ENCODE measurements at regions not wholly inside any gene's neighbourhood (a gene's known extent, or its start where the extent isn't known, plus 50 kb on each side); places are given as distances from the start of the nearest gene placed in this dataset.

DNA sequence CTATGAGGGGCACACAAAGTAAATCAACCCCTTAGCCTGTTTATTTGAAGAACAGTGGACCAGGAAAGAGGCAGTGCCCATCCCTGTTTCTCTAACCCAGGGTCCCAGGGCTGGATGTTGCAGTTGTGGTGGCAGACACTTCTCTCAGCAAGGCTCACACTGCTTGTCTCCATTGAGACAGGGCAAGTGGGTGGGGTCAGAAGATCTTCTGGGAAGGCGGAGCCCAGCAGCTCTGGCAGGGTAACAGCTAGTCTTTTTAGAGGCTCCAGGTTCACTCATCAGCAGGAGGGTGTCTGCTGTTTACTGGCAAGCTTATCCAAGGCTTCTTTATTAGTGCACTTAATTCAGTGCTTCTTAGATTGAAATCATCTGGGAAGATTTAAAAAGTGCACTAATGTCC is 659.8 kb upstream of the DIPK2B start:
- no peak for DNase-seq

DNA sequence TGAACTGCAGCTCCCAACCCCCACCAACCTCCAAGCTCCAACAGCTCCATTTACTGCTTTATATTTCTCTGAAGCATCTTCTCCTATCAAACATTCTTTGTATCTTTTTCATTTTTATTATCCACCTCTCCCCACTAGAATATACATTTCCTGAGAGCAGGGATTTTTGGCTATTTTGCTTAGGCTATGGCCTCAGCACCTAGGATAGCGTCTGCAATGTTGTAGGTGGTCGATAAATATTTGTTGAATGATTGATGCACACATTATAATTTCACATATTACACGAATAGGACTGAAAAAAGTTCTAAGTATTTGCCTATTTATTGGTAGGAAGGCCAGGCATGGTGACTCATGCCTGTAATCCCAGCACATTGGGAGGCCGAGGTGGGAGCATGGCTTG is 658.7 kb upstream of the DIPK2B start:
- no peak for DNase-seq

DNA sequence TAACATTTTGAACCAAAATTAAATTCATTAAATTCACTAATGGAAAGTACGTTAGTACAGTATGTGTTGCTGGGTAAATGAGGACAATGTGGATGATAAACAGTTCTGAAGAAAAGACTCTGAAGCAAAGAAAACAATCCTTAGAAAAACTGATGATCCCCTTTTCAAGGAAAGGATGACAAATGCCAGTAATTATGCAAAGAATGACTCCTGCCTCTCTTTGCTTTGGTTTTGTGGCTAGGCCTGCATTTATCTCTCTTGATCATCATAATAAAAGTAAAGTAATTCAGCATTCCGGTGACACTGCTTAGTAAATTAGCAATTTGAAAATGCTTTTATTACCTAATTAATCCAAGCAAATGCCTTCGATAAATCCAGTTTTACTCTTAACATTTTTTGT is 652.2 kb upstream of the DIPK2B start:
- DNase-seq: no peak

DNA sequence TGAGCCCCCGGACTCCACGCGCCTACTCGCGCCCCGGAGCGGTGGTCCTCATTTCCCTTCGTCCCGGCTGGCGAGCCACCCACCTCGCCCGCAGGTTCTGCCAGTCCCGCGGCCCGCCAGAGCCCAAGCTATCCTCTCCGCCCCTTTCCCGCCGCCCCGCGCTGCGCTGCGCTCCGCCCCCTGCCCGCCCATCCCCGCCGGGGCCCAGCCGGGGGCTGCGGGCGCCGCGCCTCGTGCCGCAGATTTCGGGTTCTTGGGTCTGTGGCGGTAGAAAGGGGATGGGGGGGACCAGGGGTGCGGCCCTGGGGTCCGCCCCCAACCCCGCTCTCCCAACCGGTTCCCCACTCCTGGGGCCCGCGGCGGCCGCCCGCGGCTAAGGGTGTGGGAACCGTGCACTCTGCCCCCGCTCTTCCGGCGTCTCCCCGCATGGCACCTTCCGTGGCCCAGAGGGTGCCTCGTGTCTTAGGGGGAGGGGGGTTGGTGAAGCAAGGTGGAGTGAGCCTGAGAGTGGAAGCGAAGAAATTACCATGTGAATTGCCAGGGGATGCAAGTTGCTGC is 650.8 kb upstream of the DIPK2B start:
- DNase-seq: peak; percentile 32

DNA sequence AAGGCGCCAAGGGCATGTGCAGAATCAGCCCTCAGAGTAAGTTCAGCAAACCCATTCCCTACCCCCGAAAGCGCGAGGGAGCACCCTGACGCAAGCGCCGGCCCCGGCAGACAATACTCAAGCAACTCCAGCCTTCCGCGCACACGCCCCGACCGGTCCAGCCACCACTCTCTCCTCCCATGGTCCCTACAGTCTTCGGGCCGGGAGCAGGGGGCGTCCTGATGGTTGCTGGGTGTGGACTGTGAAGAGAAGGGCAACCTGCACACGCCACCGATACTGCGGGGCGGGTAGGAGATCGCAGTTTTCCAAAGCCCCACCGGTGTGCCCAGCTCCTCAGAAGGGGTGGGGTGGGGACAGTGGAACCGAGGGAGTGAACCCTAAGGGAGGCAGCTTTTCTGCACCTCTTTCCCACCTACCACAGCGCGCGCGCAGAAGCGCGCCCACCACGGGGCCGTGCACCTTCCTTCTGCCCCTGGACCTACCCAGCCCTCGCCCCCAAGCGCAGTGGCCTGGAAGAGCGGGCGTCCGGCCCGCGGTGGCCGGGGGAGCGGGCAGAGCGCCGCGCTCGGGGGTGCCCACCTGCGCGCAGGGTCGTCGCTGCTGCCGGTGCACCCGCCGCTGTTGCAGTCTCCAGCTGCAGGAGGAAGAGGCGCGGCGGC is 650.2 kb upstream of the DIPK2B start:
- DNase-seq: peak; percentile 4

DNA sequence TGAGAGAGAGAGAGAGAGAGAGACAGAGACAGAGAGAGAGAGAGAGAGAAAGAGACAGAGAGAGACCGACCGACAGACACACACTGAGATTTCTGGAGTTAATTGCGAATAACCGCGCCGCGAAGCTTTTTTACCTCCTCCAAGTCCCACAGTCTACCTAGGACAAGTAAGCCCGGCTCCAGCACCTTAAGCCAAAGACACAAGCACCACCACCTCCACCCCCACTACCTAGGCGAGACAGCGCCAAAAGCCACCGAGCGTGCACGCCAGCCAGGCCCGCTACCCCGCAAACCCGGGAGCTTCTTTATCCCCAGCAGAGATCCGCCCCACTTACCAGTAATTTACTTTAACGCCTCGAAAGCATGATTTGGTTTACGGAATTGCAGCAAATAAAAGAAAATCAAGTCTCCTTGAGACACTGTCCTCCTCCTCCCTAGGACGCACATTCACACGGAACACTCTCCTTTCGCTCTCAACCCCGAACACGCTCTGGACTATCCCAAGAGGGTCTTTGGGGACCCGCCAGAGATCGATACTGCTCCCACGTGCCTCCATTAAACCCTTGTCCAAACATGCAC is 649.6 kb upstream of the DIPK2B start:
- peak; percentile 11 for DNase-seq

DNA sequence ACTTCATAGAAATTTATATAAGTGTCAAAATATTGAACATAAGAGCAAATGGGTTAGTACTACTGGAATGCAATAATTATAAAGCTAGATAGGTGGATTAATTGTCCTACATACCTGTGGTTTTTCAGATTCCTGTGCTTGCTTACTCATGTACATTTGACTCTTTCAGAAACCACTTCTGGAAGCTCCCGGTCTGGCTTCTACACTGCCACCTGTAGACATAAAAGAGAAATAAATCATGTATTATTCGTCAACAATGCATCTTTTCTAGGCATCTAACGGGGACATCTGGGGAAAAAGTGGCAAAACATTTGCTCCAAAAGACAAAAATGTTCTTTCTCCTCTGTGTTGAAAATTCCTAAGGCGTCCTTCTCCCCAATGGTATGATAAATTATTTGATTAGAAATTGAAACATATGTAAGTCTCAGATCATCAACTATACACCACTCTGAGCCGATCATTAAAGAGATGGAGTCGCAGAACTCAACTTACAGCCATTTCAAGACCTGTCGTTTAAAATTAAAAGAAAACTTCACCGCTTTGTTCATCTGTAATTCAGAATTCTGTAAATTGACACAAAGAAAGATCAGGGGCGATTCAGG is 648.7 kb upstream of the DIPK2B start:
- no peak for DNase-seq

DNA sequence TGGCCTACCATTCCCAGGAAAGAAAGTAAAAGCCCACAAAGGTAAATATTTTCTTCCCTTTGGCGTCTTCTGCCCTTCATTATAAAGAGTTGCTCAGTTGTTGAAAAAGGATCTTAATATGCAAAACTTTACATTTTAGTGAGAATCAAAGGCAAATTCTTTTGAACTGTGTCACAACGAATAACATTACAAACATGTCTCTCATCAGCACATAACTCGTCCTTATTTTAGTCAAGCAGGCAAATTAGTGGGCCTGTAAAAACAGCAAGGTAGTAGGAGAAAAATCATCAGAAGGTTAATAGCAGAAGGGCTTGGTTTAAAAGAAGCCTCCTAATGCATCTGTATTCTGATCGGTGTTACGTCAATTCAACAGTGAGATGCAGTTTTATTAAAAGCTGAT is 647.3 kb upstream of the DIPK2B start:
- DNase-seq: no peak

DNA sequence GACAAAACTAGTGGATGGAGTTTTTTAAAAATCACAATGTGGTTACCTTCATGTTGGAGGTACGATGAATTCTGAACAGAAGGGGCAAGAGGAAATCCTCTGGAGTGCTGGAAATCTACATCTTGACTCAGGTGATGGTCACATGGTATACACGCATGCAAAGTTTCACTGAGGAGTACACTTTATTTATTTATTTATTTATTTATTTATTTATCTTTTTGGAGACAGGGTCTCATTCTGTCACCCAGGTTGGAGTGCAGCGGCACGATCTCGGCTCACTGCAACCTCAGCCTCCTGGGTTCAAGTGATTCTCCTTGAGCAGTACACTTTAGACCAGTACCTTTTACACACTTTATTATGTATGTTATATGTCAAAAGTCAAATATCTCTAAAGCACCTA is 645.7 kb upstream of the DIPK2B start:
- no peak for DNase-seq

DNA sequence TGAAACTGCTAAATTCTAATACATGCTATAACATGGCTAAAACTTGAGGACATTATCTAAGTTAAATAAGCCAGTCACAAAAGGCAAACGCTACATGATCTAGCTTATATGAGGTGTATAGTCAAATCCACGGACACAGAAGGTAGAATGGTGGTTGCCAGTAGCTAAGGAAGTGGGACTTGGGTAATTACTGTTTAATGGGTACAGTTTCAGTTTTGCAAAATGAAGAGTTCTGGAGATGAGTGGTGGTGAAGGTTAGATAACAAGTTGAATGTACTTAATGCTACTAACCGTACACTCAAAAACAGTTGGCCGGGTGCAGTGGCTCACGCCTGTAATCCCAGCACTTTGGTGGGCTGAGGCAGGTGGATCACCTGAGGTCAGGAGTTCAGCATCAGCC is 644.5 kb upstream of the DIPK2B start:
- no peak for DNase-seq

DNA sequence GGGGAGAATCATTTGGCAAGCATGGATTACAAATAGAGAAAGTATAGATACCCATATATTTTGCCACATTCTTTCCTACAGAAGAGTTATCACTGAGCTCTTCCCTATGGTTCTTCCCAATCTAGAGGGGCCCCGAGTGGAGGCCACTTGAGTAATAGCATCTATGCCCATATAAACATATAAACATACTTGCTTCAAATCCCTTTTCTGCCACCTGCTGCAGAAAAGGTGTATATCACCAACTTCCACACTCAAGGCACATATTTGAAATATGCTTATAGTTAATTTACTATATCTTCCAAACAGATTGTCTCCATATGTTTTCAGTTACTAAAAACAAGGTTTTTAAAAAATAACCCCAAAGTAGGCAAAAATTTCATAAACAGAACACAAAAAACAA is 642.8 kb upstream of the DIPK2B start:
- no peak for DNase-seq

DNA sequence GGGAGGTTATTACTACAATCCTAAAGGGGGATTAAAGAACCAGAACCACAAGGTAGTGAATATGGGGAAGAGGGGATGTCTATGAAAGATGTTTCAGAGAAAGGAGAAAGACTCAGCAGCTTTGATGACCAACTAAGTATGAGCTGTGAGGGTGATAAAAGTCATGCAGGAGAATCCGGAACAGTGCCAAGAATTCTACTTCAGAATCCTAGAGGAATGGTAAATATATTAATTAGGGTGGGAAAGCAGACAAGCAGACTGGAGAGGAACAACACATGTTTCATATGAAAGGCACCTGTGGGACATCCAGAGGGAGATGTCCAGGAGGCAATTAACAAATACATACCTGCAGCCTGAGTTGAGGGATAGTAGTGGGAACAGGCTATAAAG is 642.2 kb upstream of the DIPK2B start:
- no peak for DNase-seq

DNA sequence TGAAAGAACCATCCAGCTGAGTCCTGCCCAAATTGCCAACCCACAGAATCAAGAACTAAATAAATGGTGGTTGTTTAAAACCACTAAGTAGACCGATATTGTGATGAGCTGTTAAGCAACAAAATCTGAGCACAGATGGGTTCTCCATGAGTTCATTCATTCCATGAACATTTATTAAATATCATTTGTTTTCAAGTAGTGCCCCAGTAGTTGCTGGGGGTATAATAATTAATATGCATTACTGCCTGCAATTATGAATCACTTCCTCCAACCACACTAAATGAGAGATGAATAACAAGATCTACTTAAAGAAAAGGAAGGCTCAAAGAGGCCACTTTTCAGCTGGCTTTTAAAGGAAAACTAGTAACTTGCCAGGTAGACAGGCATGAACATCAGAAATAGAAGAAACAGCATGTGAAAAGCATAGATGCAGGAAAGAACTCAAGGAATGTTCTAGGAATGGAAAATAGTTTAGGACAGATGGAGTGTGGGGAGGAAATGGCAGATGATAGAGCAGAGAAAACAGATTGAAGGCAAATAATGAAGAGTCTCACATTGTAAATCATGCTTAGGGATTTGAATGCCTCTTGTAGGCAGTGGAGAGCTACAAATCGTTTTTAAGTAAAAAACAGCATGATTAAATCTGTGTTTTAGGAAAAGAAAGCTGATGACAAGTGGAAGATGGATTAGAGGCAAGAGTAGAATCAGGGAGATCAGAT is 641.7 kb upstream of the DIPK2B start:
- no peak for DNase-seq

DNA sequence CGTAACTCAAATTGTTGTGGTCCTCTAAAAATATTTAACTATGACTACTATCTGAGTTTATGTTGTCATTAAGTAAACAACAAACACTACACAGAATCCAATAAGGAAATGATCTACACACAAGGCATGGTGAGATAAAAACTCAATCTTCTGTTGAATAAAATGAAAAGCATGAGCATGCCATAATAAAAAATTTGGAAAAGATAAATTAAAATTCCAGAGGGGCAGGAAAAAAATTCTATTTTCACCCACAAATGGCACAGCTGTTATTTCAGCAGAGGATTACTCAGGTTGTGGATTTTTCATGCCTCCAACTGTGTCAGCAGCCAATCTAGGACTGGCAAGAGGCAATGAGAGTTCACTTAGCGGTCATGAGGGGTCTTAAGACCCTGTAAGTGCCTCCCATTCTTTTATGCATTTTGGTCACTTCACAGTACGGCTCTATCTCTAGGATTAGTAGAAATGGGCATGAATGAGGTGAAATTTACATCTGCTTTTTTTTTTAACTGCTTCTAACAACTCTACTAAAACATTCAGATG is 639.8 kb upstream of the DIPK2B start:
- no peak for DNase-seq

DNA sequence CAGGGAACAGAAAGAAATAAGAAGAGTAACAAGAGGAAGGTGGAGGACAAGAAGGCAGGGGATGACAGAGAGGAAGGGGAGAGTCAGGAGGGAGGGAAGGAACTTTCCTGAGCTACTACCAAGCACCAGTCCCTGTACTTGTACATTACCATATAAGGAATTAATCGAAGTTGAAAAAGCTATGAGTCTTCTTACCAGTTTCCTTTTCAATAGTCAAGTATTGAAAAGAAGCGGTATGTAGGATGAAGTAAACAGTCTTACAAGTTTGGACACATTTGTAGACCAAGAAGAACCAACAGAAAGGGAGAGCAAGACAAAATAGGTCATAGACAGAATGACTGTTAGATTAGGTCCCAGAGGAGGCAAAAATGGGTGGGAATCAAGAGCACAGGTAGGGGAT is 629.7 kb upstream of the DIPK2B start:
- no peak for DNase-seq

DNA sequence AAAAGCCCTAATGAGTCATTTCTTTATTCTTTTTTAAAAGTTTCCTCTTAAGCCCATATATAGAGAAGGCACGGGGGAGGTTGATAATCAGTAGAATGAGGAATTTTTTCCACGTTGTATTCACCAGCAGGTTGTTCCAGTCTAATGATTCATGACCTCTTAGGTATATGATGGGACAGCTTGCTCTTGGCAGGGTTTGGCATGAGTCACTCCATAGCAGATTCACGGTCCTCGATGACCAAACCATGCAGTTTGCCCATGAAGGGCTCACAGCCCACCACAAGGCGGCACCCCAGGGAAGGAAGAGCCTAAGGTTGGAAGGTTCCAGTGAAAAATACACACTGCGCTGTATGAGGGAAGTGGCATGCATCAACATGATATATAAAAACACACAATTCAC is 623.8 kb upstream of the DIPK2B start:
- no peak for DNase-seq

DNA sequence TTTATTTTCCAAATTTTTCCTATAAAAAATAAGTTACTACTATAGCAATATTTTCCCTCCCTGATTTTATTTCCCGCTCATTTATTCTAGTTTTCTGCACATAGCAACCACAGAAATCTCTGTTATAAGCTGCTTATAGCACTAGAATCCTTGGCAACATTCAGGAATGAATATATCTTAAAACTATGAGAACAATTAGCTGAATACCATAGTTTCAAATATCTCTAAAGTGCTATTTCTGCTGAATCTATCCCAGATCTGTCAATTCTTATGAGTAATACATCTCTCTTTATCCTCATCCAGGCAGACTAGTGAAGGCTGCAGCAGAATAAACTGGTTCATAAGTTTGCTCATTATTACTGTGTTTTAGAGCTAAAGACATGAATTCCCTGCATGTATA is 622.9 kb upstream of the DIPK2B start:
- DNase-seq: no peak

DNA sequence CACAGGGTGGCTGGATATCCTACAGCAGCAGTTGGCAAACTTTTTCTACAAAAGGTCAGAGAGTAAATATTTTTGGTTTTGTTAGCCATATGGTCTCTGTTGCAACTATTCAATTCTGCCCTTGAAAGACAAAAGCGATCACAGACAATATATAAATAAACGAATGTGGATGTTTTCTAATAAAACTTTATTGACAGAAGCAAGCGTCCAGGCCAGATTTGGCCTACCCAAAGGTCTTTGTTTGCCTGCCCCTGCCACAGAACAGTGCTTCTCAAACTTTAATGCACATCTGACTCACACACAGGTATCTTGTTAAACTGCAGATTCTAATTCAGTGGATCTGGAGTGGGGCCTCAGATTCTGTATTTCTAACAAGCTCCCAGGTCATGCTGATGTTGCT is 621.4 kb upstream of the DIPK2B start:
- no peak for DNase-seq

DNA sequence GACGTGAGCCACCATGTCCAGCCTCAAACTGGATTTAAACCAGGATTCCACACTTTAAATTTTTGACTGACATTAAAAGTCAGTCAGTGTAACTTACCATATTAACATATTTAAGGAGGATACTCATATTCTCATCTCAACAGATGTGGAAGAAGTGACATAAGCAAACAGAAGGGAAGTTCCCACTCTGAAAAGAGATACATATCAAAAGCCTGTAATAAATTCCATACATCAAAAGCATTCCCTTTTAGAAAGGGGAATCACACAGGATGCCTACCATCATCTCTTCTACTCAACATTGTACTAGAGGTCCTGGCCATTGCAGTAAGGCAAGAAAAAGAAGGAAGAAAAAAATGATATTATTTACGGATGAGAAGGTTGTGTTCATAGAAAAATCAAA is 618.2 kb upstream of the DIPK2B start:
- no peak for DNase-seq

DNA sequence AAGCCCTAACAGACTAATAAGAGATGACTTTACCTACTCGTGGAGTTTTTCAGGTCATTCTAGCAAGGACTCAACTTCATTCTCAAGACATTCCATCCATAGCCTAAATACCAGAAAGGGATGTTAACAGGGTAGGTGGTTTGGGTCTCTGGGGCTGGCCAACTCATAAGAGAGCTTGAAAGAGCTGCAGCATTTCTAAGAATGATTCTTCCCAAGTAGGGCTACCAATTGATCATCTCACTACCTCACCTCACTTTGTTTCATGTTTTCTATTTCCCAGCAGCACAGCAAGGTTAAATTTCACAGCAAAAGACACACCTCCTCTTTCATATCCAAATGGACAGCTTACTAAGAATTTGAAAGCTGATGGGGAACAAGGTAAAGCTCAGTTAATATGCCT is 614.8 kb upstream of the DIPK2B start:
- no peak for DNase-seq

DNA sequence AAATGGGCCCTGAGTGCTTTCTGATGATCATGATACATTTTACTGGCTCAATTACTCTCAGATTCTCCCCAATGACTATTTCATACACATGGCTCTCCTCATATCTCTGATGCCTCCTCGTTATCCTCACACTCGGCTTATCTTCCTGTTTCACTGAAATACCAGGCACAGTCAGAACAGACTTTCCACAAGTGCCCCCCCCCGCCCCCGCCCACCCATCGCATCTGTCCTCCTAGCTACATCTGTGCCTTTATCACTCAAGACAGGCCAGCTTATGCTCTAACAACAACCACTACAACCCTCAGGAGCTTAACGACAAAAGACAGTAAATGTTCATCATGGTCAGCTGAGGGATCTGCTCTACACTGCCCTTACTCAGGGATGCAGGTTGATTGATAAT is 610.6 kb upstream of the DIPK2B start:
- no peak for DNase-seq

DNA sequence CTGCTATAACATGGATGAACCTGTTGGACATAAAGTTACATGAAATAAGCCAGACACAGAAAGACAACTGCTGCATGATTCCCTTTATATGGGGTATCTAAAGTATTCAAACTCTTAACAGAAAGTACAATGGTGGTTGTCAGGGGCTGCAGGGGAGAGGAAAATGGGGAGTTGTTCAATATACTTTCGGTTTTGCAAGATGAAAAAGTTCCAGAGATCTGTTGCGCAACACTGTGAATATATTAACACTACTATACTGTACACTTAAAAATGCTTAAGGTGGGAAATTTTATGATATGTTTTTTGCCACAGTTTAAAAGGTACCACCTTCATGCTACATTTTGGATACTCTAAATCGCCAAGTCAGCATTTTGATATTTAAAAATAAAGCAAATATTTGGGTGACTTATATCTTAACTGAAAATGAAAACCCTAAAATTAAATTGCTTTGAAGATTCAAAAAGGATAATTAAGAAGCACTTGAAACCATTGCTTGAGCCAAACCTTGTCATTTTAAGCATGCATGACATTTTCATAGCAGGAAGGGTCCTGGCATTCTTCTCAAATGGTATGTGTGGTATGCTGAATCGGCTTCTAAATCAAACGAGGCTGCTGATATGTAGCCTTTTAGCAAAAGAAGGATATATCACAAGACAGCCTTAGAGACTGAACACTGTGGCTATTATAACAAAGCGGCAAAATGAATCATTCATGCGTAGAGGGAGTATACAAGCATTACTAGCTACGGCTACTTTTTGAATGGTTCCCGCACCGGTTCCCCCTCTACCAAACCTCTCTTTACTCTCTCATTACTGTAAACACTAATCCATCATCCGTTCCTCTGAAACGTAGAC is 607.1 kb upstream of the DIPK2B start:
- no peak for DNase-seq

Data from T-helper 9 cell (primary cell).